CD4-positive, alpha-beta T cell (primary cell): ENCODE measurements at regions not wholly inside any gene's neighbourhood (a gene's known extent, or its start where the extent isn't known, plus 50 kb on each side); places are given as distances from the start of the nearest gene placed in this dataset.

ENCODE experiments used
- ATAC-seq: fragments of 200-7000 bp; cut with Tn5 transposase; one replicate; pipeline ENCODE4 v1.10.0; 2022; ENCODE audit warnings: mild to moderate bottlenecking; ENCODE audit not compliant: poor library complexity
- CTCF ChIA-PET: fragments of 350-600 bp; sonication (Branson Sonifier 250); formaldehyde crosslinking; loops from one replicate; lab custom pipeline; 2021; ENCODE audit warnings: antibody characterized with exemption, inconsistent platforms; lab: Charles Lee
- POLR2A ChIA-PET: fragments of 350-600 bp; sonication (Branson Sonifier 250); formaldehyde crosslinking; loops from one replicate; lab custom pipeline; 2021; ENCODE audit warnings: antibody characterized with exemption, inconsistent platforms; lab: Charles Lee
- DNase-seq, 14 experiments: peaks; one replicate each; pipeline ENCODE4 v3.0.0-alpha.2; 2013 to 2020; ENCODE audit warnings: mixed read lengths in 2 of 14
- H3K27ac ChIP-seq, 2 donors: one replicate each; pipeline versions ENCODE4 v1.5.1 to v1.7.0; 2013; ENCODE audit warnings: low read length in 2 of 2, low read depth in 1 of 2, mild to moderate bottlenecking in 1 of 2
- H3K27me3 ChIP-seq, 2 experiments: 1 replicate in 1 of 2; 2 replicates in 1 of 2; pipeline versions ENCODE4 v1.6.1 to v1.7.0; 2013; ENCODE audit warnings: low read length in 2 of 2, control low read depth in 1 of 2, mild to moderate bottlenecking in 1 of 2, moderate library complexity in 1 of 2; ENCODE audit not compliant: insufficient read depth in 2 of 2, control insufficient read depth in 1 of 2
- H3K36me3 ChIP-seq: one replicate; pipeline ENCODE4 v1.6.1; 2013; ENCODE audit warnings: low read length, control low read depth; ENCODE audit not compliant: insufficient read depth
- H3K4me1 ChIP-seq: one replicate; pipeline ENCODE4 v1.6.1; 2013; ENCODE audit warnings: low read length, control low read depth; ENCODE audit not compliant: insufficient read depth
- H3K4me3 ChIP-seq: one replicate; pipeline ENCODE4 v1.5.1; 2013; ENCODE audit warnings: mild to moderate bottlenecking, low read length, moderate library complexity
- H3K9me3 ChIP-seq, 2 experiments: 1 replicate in 1 of 2; 2 replicates in 1 of 2; pipeline versions ENCODE4 v1.6.1 to v1.7.0; 2013; ENCODE audit warnings: low read length in 2 of 2, mild to moderate bottlenecking in 2 of 2, control low read depth in 1 of 2, moderate library complexity in 1 of 2; ENCODE audit not compliant: control insufficient read depth in 1 of 2, insufficient read depth in 1 of 2
- H3K27ac Mint-ChIP-seq: one replicate; pipeline ENCODE4 v1.8.0; 2020; ENCODE audit warnings: mixed read lengths
- H3K27me3 Mint-ChIP-seq: one replicate; pipeline ENCODE4 v1.8.0; 2021; ENCODE audit warnings: mixed read lengths
- H3K36me3 Mint-ChIP-seq: one replicate; pipeline ENCODE4 v1.8.0; 2021; ENCODE audit warnings: low read depth, mixed read lengths
- H3K4me1 Mint-ChIP-seq: one replicate; pipeline ENCODE4 v1.8.0; 2021; ENCODE audit warnings: low read depth, mixed read lengths
- H3K4me3 Mint-ChIP-seq: one replicate; pipeline ENCODE4 v1.8.0; 2020; ENCODE audit warnings: mild to moderate bottlenecking, mixed read lengths
- H3K9me3 Mint-ChIP-seq: one replicate; pipeline ENCODE4 v1.8.0; 2020; ENCODE audit warnings: mixed read lengths
- intact Hi-C, 2 experiments: fragments of 100-400 bp; cut with DNase I in 1 of 2; cut with micrococcal nuclease in 1 of 2; formaldehyde crosslinking; loops; one replicate each; pipeline versions ENCODE4 v1.15.1 to v1.9.0; 2023 to 2025; cut with DNase I, micrococcal nuclease
- TF ChIP-seq, protein P1 (sequence below): fragments of 200-600 bp; IDR thresholded peaks from one replicate; pipeline ENCODE4 v1.8.0; 2022; ENCODE audit warnings: antibody characterized with exemption, mild to moderate bottlenecking

DNA sequence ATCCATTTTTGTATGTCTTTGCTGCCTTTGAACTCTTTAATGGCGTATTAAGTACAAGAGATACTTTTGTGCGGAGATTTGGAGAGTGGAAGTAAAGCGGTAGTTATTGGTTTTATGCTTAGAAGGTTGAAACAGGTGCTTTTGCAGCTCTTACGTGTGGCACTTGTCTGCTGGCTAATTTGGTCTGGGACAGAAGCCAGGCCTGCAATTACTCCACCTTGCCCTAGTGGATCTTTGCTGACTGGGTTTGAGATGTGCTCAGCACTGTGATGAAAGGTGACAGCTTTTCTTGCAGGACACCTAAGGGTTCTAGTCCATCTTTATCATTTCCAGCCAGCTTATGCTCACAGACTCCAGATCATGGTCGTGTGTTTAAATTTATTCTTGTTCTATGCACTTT, 252.5 kb downstream of the RPL10L start:
- TF ChIP-seq, protein P1, sequence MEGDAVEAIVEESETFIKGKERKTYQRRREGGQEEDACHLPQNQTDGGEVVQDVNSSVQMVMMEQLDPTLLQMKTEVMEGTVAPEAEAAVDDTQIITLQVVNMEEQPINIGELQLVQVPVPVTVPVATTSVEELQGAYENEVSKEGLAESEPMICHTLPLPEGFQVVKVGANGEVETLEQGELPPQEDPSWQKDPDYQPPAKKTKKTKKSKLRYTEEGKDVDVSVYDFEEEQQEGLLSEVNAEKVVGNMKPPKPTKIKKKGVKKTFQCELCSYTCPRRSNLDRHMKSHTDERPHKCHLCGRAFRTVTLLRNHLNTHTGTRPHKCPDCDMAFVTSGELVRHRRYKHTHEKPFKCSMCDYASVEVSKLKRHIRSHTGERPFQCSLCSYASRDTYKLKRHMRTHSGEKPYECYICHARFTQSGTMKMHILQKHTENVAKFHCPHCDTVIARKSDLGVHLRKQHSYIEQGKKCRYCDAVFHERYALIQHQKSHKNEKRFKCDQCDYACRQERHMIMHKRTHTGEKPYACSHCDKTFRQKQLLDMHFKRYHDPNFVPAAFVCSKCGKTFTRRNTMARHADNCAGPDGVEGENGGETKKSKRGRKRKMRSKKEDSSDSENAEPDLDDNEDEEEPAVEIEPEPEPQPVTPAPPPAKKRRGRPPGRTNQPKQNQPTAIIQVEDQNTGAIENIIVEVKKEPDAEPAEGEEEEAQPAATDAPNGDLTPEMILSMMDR, result no peak
- H3K4me1 Mint-ChIP-seq, result no peaks in the 10 kb centered on the region

DNA sequence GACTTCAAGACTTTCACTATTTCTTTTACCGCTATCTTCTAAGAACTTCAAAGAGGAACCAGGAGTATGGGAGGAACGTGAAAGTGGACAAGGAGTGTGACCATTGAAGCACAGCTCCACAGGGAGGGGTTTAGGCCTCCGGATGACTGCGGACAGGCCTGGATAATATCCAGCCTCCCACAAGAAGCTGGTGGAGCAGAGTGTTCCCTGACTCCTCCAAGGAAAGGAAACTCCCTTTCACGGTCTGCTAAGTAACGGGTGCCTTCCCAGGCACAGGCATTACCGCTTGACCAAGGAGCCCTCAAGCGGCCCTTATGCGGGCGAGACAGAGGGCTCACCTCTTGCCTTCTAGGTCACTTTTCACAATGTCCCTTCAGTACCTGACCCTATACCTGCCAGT, 267.0 kb downstream of the RPL10L start:
- no peak overlapping the region for H3K4me3 ChIP-seq
- Mint-ChIP-seq H3K36me3 (no peaks in the 10 kb centered on the region), H3K27ac (no peak overlapping the region), H3K4me1 (no peaks in the 10 kb centered on the region), H3K9me3 (peaks cover 8% of the 10 kb centered on the region), H3K4me3 (no peak overlapping the region), H3K27me3 (no peaks in the 10 kb centered on the region)
- no peak overlapping the region for H3K27ac ChIP-seq
- intact Hi-C loops, result no loop called here
- H3K4me1 ChIP-seq, result no peaks in the 10 kb centered on the region
- peaks cover 0 to 11% of the 10 kb centered on the region in 2 experiments for H3K9me3 ChIP-seq
- DNase-seq (no peak), ATAC-seq (no peak)
- POLR2A ChIA-PET, result no interaction called here
- no peaks in the 10 kb centered on the region for H3K36me3 ChIP-seq
- no peaks in the 10 kb centered on the region for H3K27me3 ChIP-seq
- TF ChIP-seq, protein P1, result no peak
- CTCF ChIA-PET, result no interaction called here

More for the DNA sequence above, 252.5 kb downstream of the RPL10L start:
- no peaks in the 10 kb centered on the region for H3K27me3 Mint-ChIP-seq
- H3K4me1 ChIP-seq, result no peaks in the 10 kb centered on the region
- H3K36me3 ChIP-seq, result no peaks in the 10 kb centered on the region
- no peaks in the 10 kb centered on the region for H3K36me3 Mint-ChIP-seq
- no peak overlapping the region for H3K4me3 ChIP-seq
- H3K27ac Mint-ChIP-seq, result no peak overlapping the region
- peaks cover 0 to 6% of the 10 kb centered on the region in 2 experiments for H3K9me3 ChIP-seq
- CTCF ChIA-PET, result no interaction called here
- intact Hi-C loops, result no loop called here
- POLR2A ChIA-PET, result no interaction called here
- no peak overlapping the region for H3K4me3 Mint-ChIP-seq
- ATAC-seq (no peak), DNase-seq (no peak)
- no peak overlapping the region for H3K27ac ChIP-seq
- no peaks in the 10 kb centered on the region for H3K27me3 ChIP-seq
- H3K9me3 Mint-ChIP-seq, result no peaks in the 10 kb centered on the region

DNA sequence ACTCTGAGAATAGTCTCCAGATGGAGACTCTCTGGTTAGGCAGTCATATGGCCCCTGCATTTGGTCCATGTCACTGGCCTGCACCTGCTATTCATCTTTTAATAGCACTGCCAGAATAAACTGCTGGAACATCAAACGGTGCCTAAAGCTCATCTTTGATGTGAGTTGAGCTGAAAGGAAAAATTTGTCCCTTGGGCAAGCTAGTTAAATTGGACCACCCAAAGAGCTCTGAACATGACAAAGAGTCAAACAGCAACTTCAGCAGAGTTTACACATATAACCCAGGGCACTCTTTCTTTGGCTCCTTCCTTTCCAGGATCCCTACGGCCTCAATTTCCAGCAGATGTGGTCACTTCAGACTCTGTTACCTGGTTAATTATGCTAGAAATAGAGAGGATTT, 269.9 kb downstream of the RPL10L start:
- Mint-ChIP-seq H3K36me3 (no peaks in the 10 kb centered on the region), H3K4me1 (no peaks in the 10 kb centered on the region), H3K4me3 (no peak overlapping the region), H3K27me3 (no peaks in the 10 kb centered on the region), H3K27ac (no peak overlapping the region), H3K9me3 (peaks cover 10% of the 10 kb centered on the region)
- H3K27ac ChIP-seq, result no peak overlapping the region
- no peaks in the 10 kb centered on the region for H3K27me3 ChIP-seq
- no peaks in the 10 kb centered on the region for H3K36me3 ChIP-seq
- peaks cover 4 to 12% of the 10 kb centered on the region in 2 experiments for H3K9me3 ChIP-seq
- ChIA-PET CTCF (no interaction called here), POLR2A (no interaction called here)
- no peak overlapping the region for H3K4me3 ChIP-seq
- ATAC-seq (no peak), DNase-seq (no peak)
- TF ChIP-seq, protein P1, result no peak
- intact Hi-C loops, result no loop called here
- H3K4me1 ChIP-seq, result no peaks in the 10 kb centered on the region
